ENCODE measurements at regions not wholly inside any gene's neighbourhood (a gene's known extent, or its start where the extent isn't known, plus 50 kb on each side); places are given as distances from the start of the nearest gene placed in this dataset.

DNA sequence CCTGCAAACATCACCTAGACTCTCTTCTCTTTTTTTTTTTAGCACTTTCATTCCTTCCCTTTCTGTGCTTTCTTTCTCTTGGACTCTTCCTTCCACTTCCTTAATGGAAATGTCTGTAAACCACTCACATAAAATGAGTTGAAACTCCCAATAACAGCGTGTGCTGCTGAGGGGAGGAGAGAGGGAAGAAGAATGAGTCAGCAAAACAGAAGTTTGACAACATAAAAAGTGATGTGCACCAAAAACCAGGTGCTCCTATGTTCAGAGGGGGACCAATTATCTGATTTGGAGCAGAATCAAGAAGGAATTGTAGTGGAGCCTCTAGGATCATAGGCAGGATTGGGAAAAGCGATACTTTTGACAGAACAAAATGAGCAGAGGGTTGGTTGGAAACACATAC is 712.1 kb upstream of the IGFBP3 start:
- Mint-ChIP-seq H3K27me3 (ENCODE audit: low read depth) (no peaks in the 10 kb centered on the region), H3K4me3 (ENCODE audit: low read depth) (no peak overlapping the region), H3K4me1 (ENCODE audit: low read depth) (no peaks in the 10 kb centered on the region), H3K27ac (no peak overlapping the region), H3K36me3 (ENCODE audit: low read depth) (no peaks in the 10 kb centered on the region), H3K9me3 (peaks cover 15% of the 10 kb centered on the region)
- intact Hi-C loops (cut with micrococcal nuclease): no loop called here
- DNase-seq (ENCODE audit: low spot score): no peak

GRCh38 chr7:46630031-46630430 is 709.0 kb upstream of the IGFBP3 start:
- intact Hi-C loops (cut with micrococcal nuclease): no loop called here
- Mint-ChIP-seq H3K4me3 (ENCODE audit: low read depth) (no peak overlapping the region), H3K36me3 (ENCODE audit: low read depth) (no peaks in the 10 kb centered on the region), H3K9me3 (peaks cover 10% of the 10 kb centered on the region), H3K27me3 (ENCODE audit: low read depth) (no peaks in the 10 kb centered on the region), H3K27ac (no peak overlapping the region), H3K4me1 (ENCODE audit: low read depth) (no peaks in the 10 kb centered on the region)
- DNase-seq (ENCODE audit: low spot score): no peak

DNA sequence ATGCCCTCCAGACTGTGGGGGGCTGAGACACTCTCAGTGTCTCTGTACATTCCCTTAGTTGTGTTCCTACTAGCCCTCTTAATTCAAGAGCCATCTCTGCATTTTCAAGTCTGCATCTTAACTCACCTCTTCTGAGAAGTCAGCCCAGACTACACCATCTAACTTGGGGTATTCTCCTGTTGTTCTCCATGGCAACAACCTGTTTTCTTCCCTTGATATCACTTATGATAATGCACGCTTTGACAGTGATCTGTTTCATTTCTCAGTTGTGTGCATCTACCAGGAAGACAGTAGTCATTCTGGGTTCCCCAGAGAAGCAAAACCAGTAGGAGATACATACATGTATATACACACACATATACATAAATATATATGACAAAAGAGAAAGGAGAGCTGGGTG is 707.3 kb upstream of the IGFBP3 start:
- peaks cover 16% of the 10 kb centered on the region for H3K9me3 Mint-ChIP-seq
- intact Hi-C loops (cut with micrococcal nuclease): no loop called here
- H3K27me3 Mint-ChIP-seq (ENCODE audit: low read depth): no peaks in the 10 kb centered on the region
- no peaks in the 10 kb centered on the region for H3K4me1 Mint-ChIP-seq (ENCODE audit: low read depth)
- no peak for DNase-seq (ENCODE audit: low spot score)
- no peaks in the 10 kb centered on the region for H3K36me3 Mint-ChIP-seq (ENCODE audit: low read depth)
- no peak overlapping the region for H3K27ac Mint-ChIP-seq
- no peak overlapping the region for H3K4me3 Mint-ChIP-seq (ENCODE audit: low read depth)

DNA sequence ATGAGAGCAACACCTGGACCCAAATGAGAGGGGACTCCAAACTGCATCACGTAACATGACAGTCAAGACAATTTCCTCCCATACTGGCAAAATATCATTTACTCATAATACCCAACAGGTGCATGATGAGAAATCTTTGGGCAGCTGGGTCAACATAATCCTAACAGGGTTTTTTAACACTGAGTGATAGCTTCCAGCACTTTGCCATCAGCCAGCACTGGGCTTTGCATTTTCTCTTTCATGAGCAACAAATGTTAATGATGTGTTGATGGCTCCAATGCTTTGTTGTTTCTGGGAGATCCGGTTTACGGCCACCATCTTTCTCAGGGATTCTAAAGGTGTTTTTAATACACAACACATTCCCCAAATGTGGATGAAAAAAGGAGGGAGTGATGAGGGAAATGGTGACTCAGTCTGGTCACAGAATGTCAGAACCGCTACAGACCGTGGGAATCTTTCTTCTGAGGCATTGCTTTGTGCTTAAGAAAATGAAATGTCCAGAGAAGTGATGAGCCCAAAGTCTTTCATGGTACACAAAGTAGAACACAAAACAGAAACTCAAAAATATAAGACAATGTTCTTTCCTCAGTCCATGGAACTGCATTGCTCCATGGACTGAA is 705.7 kb upstream of the IGFBP3 start:
- no peak for DNase-seq (ENCODE audit: low spot score)
- Mint-ChIP-seq H3K4me1 (ENCODE audit: low read depth) (no peaks in the 10 kb centered on the region), H3K27me3 (ENCODE audit: low read depth) (no peaks in the 10 kb centered on the region), H3K4me3 (ENCODE audit: low read depth) (no peak overlapping the region), H3K36me3 (ENCODE audit: low read depth) (no peaks in the 10 kb centered on the region), H3K27ac (no peak overlapping the region), H3K9me3 (peaks cover 11% of the 10 kb centered on the region)
- intact Hi-C loops (cut with micrococcal nuclease): no loop called here

DNA sequence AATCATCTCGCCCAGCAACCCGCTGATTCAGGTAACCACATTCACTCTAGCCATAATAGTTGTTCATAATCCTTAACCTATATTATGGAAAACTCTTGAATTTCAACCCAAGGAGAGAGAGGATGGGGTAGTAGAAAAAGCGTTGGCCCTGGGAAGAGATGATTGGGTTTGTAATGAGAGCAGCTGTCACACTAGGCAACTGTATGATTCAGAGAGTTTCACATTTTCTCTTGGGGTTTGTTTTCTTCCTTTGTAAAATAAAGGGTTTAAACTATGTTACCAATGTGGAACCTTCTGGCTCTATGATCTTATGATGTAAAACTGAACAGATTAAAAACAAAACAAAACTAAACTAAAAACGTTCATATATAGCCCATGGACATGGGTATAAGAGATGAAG is 705.2 kb upstream of the IGFBP3 start:
- H3K27ac Mint-ChIP-seq: no peak overlapping the region
- H3K27me3 Mint-ChIP-seq (ENCODE audit: low read depth): no peaks in the 10 kb centered on the region
- peaks cover 11% of the 10 kb centered on the region for H3K9me3 Mint-ChIP-seq
- intact Hi-C loops (cut with micrococcal nuclease): no loop called here
- no peaks in the 10 kb centered on the region for H3K4me1 Mint-ChIP-seq (ENCODE audit: low read depth)
- no peak overlapping the region for H3K4me3 Mint-ChIP-seq (ENCODE audit: low read depth)
- no peaks in the 10 kb centered on the region for H3K36me3 Mint-ChIP-seq (ENCODE audit: low read depth)
- no peak for DNase-seq (ENCODE audit: low spot score)

DNA sequence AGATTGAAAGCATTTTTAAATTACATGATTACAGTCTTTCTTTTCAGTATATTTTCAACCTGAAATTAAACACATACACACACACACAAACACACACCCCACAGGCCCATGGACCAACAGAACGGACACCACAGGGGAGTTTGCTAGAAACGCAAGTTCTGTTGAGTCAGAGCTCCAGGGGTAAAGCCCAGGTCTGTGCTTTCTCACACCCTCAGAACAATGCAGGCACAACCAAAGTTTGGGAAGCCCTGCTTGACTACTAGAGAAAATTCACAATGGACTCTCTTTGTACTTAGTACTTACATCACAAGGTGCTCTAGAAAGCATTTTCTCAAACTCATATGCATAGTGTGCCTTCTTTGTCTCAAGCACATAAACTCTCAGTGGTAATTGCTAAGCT is 704.0 kb upstream of the IGFBP3 start:
- DNase-seq (ENCODE audit: low spot score): no peak
- intact Hi-C loops (cut with micrococcal nuclease): no loop called here
- Mint-ChIP-seq H3K27ac (no peak overlapping the region), H3K4me1 (ENCODE audit: low read depth) (no peaks in the 10 kb centered on the region), H3K27me3 (ENCODE audit: low read depth) (no peaks in the 10 kb centered on the region), H3K4me3 (ENCODE audit: low read depth) (no peak overlapping the region), H3K36me3 (ENCODE audit: low read depth) (no peaks in the 10 kb centered on the region), H3K9me3 (peaks cover 11% of the 10 kb centered on the region)

- H3K9me3 Mint-ChIP-seq: peaks cover 9% of the 10 kb centered on the region
- no peaks in the 10 kb centered on the region for H3K27me3 Mint-ChIP-seq (ENCODE audit: low read depth)
- no peaks in the 10 kb centered on the region for H3K36me3 Mint-ChIP-seq (ENCODE audit: low read depth)
- no peaks in the 10 kb centered on the region for H3K4me1 Mint-ChIP-seq (ENCODE audit: low read depth)
- DNase-seq (ENCODE audit: low spot score): no peak
- no peak overlapping the region for H3K4me3 Mint-ChIP-seq (ENCODE audit: low read depth)
- no peak overlapping the region for H3K27ac Mint-ChIP-seq
- intact Hi-C loops (cut with micrococcal nuclease): no loop called here
Observed at GRCh38 chr7:46622251-46622650, 701.2 kb upstream of the IGFBP3 start.

DNA sequence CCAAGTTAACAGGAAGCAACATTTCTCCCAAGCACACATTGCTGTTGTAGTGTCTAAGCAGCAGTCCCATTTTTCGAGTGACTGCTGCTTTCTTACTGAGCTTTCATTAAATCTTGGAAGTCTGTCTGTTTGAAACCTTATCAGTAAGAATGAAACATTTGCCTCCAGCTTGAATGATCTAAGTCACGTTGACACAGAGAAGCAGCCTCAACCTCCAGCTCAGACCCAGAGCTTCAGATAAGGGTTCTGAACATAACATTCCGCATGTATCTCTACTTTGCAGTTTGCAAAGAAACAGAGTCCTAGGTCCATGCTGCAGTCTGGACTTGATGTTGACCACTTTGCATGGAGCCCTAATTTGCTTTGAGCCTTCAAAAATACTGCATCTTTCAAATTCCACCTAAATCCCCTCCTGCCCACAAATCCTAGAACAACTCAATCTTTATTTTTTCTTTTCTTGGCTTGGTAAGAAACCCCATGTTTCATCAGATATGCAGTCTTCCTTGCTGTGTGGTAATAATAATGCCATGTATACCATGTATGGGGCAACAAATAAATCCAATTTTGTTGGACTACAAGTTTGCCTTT is 698.7 kb upstream of the IGFBP3 start:
- DNase-seq (ENCODE audit: low spot score): no peak
- intact Hi-C loops (cut with micrococcal nuclease): no loop called here
- no peak overlapping the region for H3K4me3 Mint-ChIP-seq (ENCODE audit: low read depth)
- no peaks in the 10 kb centered on the region for H3K4me1 Mint-ChIP-seq (ENCODE audit: low read depth)
- no peaks in the 10 kb centered on the region for H3K36me3 Mint-ChIP-seq (ENCODE audit: low read depth)
- H3K27me3 Mint-ChIP-seq (ENCODE audit: low read depth): no peaks in the 10 kb centered on the region
- H3K9me3 Mint-ChIP-seq: peaks cover 4% of the 10 kb centered on the region
- no peak overlapping the region for H3K27ac Mint-ChIP-seq

DNA sequence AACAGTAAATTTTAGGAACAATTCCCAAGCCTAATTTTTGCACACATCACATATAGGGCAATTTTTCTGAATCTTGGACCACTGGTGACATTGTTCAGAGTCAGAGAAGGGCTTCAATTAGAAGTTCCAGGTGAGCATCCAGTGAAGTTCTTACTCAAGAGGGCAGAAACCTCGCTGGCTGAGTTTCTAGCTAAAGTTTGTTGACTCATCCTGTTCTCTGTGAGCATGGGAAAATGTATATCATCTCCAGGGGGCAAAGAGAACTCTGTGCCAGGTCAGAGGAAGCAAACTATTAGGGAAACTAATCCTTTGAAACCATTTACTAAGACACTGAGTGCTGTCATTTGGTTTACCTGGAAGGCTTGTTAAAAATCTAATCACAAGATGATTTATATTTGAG is 695.6 kb upstream of the IGFBP3 start:
- DNase-seq (ENCODE audit: low spot score): no peak
- Mint-ChIP-seq H3K9me3 (no peaks in the 10 kb centered on the region), H3K4me3 (ENCODE audit: low read depth) (no peak overlapping the region), H3K27me3 (ENCODE audit: low read depth) (no peaks in the 10 kb centered on the region), H3K36me3 (ENCODE audit: low read depth) (no peaks in the 10 kb centered on the region), H3K4me1 (ENCODE audit: low read depth) (no peaks in the 10 kb centered on the region), H3K27ac (no peak overlapping the region)
- intact Hi-C loops (cut with micrococcal nuclease): no loop called here

DNA sequence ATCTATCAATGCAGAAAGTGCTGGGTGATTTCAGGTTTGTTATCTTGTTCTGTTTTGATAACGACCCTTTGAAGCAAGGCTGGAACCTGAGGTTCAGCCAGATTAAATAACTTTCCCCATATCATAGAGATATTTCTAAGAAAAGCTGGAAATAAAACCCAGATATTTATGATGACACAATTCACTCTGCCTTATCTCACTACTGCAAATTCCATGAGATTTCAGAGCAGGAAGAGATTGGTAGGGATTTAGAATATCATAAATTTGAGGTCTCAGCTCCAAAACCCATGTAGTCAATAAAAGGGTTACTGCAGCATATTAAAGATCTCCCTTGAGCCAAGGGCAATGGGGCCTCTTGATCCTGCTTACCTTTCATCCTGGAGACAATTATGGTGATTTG is 692.5 kb upstream of the IGFBP3 start:
- Mint-ChIP-seq H3K27ac (no peak overlapping the region), H3K9me3 (no peaks in the 10 kb centered on the region), H3K4me3 (ENCODE audit: low read depth) (no peak overlapping the region), H3K36me3 (ENCODE audit: low read depth) (no peaks in the 10 kb centered on the region), H3K27me3 (ENCODE audit: low read depth) (no peaks in the 10 kb centered on the region), H3K4me1 (ENCODE audit: low read depth) (no peaks in the 10 kb centered on the region)
- no peak for DNase-seq (ENCODE audit: low spot score)
- intact Hi-C loops (cut with micrococcal nuclease): no loop called here

GRCh38 chr7:46613116-46613515 is 692.0 kb upstream of the IGFBP3 start:
- no peak for DNase-seq (ENCODE audit: low spot score)
- H3K27me3 Mint-ChIP-seq (ENCODE audit: low read depth): no peaks in the 10 kb centered on the region
- intact Hi-C loops (cut with micrococcal nuclease): no loop called here
- no peaks in the 10 kb centered on the region for H3K4me1 Mint-ChIP-seq (ENCODE audit: low read depth)
- no peaks in the 10 kb centered on the region for H3K36me3 Mint-ChIP-seq (ENCODE audit: low read depth)
- H3K4me3 Mint-ChIP-seq (ENCODE audit: low read depth): no peak overlapping the region
- H3K27ac Mint-ChIP-seq: no peak overlapping the region
- no peaks in the 10 kb centered on the region for H3K9me3 Mint-ChIP-seq

DNA sequence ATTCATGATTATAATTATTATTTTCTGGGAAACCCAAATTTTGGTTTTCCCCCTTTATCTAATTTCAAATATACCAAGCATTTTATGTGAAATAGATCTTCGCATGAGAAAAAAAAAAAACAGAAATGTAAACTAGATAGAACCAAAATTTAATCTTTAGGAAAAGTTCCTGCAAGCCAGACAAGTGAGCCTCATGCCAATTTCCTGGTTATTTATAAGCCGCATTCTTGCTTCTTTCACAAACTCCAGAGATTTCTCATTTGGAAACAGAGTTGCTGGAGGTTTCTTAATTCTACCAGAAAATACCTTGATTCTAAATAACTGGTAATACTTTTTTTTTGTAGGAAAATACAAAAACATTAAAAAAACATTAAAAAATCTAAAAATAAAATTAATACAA is 690.4 kb upstream of the IGFBP3 start:
- H3K27me3 Mint-ChIP-seq (ENCODE audit: low read depth): no peaks in the 10 kb centered on the region
- no peak overlapping the region for H3K27ac Mint-ChIP-seq
- H3K4me3 Mint-ChIP-seq (ENCODE audit: low read depth): no peak overlapping the region
- H3K9me3 Mint-ChIP-seq: no peaks in the 10 kb centered on the region
- H3K36me3 Mint-ChIP-seq (ENCODE audit: low read depth): no peaks in the 10 kb centered on the region
- no peak for DNase-seq (ENCODE audit: low spot score)
- no peaks in the 10 kb centered on the region for H3K4me1 Mint-ChIP-seq (ENCODE audit: low read depth)
- intact Hi-C loops (cut with micrococcal nuclease): no loop called here

- intact Hi-C loops (cut with micrococcal nuclease): no loop called here
- Mint-ChIP-seq H3K4me1 (ENCODE audit: low read depth) (no peaks in the 10 kb centered on the region), H3K27me3 (ENCODE audit: low read depth) (no peaks in the 10 kb centered on the region), H3K27ac (no peak overlapping the region), H3K9me3 (no peaks in the 10 kb centered on the region), H3K36me3 (ENCODE audit: low read depth) (no peaks in the 10 kb centered on the region), H3K4me3 (ENCODE audit: low read depth) (no peak overlapping the region)
- DNase-seq (ENCODE audit: low spot score): no peak
Observed at GRCh38 chr7:46610746-46611145, 689.7 kb upstream of the IGFBP3 start.

DNA sequence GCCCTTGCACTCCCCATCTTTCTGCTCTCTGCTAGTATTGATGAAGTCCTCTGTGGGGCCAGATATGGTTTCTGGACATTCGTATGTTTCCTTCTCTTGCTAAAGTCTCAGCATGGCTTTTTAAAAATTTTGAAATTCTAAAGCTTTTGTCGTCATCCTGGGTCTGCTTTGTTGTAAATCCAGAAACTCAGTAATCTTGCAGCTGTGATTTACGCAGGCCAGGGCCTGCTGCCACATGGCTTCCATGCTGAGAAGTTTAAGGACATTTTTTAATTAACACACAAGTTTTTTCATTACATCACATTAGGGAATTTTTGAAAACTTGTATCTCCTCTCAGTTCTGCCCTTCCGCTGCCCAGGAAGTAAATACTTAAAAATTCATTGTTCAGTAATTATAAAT is 686.1 kb upstream of the IGFBP3 start:
- Mint-ChIP-seq H3K4me1 (ENCODE audit: low read depth) (no peaks in the 10 kb centered on the region), H3K36me3 (ENCODE audit: low read depth) (no peaks in the 10 kb centered on the region), H3K27me3 (ENCODE audit: low read depth) (no peaks in the 10 kb centered on the region), H3K4me3 (ENCODE audit: low read depth) (no peak overlapping the region), H3K27ac (no peak overlapping the region), H3K9me3 (no peaks in the 10 kb centered on the region)
- intact Hi-C loops (cut with micrococcal nuclease): no loop called here
- no peak for DNase-seq (ENCODE audit: low spot score)
